ENCODE measurements at regions not wholly inside any gene's neighbourhood (a gene's known extent, or its start where the extent isn't known, plus 50 kb on each side); places are given as distances from the start of the nearest gene placed in this dataset.

DNA sequence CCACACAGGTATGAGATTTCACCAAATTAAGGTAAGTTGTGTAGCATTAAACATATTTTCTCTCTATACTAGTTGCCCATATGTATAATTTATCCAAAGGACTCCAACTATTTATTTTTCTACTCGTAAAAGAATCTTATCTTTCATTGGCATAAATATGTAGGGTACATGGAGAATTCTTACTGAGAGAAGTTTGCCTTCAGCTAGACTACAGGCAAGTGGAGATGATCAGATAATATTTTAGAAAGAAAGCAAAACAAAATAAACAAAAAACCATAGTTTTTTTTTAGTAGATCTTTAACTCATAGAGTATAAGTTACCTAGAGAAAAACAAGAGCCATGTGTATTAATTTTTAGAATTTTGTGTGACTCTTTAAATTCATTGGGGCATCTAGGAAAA lies 743.1 kb upstream of the ARRDC3 start (continued):
- TF ChIP-seq, protein P1, sequence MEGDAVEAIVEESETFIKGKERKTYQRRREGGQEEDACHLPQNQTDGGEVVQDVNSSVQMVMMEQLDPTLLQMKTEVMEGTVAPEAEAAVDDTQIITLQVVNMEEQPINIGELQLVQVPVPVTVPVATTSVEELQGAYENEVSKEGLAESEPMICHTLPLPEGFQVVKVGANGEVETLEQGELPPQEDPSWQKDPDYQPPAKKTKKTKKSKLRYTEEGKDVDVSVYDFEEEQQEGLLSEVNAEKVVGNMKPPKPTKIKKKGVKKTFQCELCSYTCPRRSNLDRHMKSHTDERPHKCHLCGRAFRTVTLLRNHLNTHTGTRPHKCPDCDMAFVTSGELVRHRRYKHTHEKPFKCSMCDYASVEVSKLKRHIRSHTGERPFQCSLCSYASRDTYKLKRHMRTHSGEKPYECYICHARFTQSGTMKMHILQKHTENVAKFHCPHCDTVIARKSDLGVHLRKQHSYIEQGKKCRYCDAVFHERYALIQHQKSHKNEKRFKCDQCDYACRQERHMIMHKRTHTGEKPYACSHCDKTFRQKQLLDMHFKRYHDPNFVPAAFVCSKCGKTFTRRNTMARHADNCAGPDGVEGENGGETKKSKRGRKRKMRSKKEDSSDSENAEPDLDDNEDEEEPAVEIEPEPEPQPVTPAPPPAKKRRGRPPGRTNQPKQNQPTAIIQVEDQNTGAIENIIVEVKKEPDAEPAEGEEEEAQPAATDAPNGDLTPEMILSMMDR (conservative IDR thresholded peaks at IDR 0.05; ENCODE audit: low read depth in 2 of 2): no peak
- TF ChIP-seq ZNF114 (CRISPR knock-in tag; IDR thresholded peaks at IDR 0.05): no peak
- no peak for TF ChIP-seq CREB1 (CRISPR knock-in tag; IDR thresholded peaks at IDR 0.05; ENCODE audit: low read depth)

DNA sequence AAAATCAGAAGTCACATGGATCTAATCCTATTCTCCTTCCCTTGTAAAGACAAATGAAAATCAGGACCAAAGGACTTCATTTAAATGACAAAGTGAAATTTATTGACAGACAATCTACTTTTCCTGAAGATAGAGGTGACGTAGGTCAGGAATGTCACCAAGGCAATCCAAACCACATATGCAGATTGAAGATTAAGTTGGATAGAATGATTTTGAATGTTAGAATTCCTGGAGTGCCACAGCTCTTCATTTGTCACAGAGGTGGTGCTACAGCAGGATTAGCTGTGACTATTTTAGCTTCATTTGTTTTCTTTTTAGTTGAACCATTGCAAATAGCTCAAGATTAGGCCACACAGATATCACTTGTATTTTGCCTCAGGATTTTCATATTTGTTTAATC lies 736.0 kb upstream of the ARRDC3 start:
- no peaks in the 10 kb centered on the region for H3K27me3 Mint-ChIP-seq (ENCODE audit: insufficient read depth, low read depth, poor library complexity)
- Histone ChIP-seq H3K27me3 (ENCODE audit: insufficient read depth) (no peaks in the 10 kb centered on the region), H4K20me1 (replicated peaks; ENCODE audit: insufficient read depth) (no peaks in the 10 kb centered on the region), H3K4me1 (ENCODE audit: insufficient read depth) (no peaks in the 10 kb centered on the region), H3K27ac (ENCODE audit: low read depth) (no peak overlapping the region), H3K79me2 (replicated peaks; ENCODE audit: insufficient read depth) (no peaks in the 10 kb centered on the region), H2AFZ (no peak overlapping the region), H3K36me3 (ENCODE audit: insufficient read depth) (no peaks in the 10 kb centered on the region), H3K4me3 (no peak overlapping the region), H3K4me2 (no peak overlapping the region), H3F3A (replicated peaks; ENCODE audit: low read depth) (no peaks in the 10 kb centered on the region), H3K9me2 (ENCODE audit: insufficient read depth) (no peaks in the 10 kb centered on the region)
- no peaks in the 10 kb centered on the region for H3K9me3 Mint-ChIP-seq
- ATAC-seq: peak; percentile 26; the same call in 1 of the 3 replicates
- peak; percentile 48 for DNase-seq (ENCODE audit: low spot score)
- no peak overlapping the region; the same call in 1 of the 2 replicates for H3K27ac Mint-ChIP-seq
- no peak overlapping the region for H3K4me3 Mint-ChIP-seq
- no peaks in the 10 kb centered on the region for H3K36me3 Mint-ChIP-seq (ENCODE audit: low read depth)
- peaks cover 8% of the 10 kb centered on the region for H3K4me1 Mint-ChIP-seq
- no peak for TF ChIP-seq ZNF331 (CRISPR knock-in tag; IDR thresholded peaks at IDR 0.05; ENCODE audit: low read depth)
- no peak for TF ChIP-seq ZNF114 (CRISPR knock-in tag; IDR thresholded peaks at IDR 0.05)
- TF ChIP-seq EZH2 (IDR thresholded peaks at IDR 0.05; ENCODE audit: low read depth, unreplicated experiment): no peak
- TF ChIP-seq STAT1 (IDR thresholded peaks at IDR 0.05; ENCODE audit: unreplicated experiment): no peak
- TF ChIP-seq, protein P2, sequence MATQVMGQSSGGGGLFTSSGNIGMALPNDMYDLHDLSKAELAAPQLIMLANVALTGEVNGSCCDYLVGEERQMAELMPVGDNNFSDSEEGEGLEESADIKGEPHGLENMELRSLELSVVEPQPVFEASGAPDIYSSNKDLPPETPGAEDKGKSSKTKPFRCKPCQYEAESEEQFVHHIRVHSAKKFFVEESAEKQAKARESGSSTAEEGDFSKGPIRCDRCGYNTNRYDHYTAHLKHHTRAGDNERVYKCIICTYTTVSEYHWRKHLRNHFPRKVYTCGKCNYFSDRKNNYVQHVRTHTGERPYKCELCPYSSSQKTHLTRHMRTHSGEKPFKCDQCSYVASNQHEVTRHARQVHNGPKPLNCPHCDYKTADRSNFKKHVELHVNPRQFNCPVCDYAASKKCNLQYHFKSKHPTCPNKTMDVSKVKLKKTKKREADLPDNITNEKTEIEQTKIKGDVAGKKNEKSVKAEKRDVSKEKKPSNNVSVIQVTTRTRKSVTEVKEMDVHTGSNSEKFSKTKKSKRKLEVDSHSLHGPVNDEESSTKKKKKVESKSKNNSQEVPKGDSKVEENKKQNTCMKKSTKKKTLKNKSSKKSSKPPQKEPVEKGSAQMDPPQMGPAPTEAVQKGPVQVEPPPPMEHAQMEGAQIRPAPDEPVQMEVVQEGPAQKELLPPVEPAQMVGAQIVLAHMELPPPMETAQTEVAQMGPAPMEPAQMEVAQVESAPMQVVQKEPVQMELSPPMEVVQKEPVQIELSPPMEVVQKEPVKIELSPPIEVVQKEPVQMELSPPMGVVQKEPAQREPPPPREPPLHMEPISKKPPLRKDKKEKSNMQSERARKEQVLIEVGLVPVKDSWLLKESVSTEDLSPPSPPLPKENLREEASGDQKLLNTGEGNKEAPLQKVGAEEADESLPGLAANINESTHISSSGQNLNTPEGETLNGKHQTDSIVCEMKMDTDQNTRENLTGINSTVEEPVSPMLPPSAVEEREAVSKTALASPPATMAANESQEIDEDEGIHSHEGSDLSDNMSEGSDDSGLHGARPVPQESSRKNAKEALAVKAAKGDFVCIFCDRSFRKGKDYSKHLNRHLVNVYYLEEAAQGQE (IDR thresholded peaks at IDR 0.05; ENCODE audit: unreplicated experiment): no peak
- no peak for TF ChIP-seq POLR2AphosphoS5 (IDR thresholded peaks at IDR 0.05; ENCODE audit: low read depth)
- TF ChIP-seq CREB1 (CRISPR knock-in tag; IDR thresholded peaks at IDR 0.05; ENCODE audit: low read depth): no peak
- TF ChIP-seq, protein P3, sequence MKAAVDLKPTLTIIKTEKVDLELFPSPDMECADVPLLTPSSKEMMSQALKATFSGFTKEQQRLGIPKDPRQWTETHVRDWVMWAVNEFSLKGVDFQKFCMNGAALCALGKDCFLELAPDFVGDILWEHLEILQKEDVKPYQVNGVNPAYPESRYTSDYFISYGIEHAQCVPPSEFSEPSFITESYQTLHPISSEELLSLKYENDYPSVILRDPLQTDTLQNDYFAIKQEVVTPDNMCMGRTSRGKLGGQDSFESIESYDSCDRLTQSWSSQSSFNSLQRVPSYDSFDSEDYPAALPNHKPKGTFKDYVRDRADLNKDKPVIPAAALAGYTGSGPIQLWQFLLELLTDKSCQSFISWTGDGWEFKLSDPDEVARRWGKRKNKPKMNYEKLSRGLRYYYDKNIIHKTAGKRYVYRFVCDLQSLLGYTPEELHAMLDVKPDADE (IDR thresholded peaks at IDR 0.05): no peak
- no peak for TF ChIP-seq NANOG (IDR thresholded peaks at IDR 0.05; ENCODE audit: borderline replicate concordance)
- no peak for TF ChIP-seq EZH2phosphoT487 (IDR thresholded peaks at IDR 0.05; ENCODE audit: unreplicated experiment)
- no peak for TF ChIP-seq JUNB (IDR thresholded peaks at IDR 0.05; ENCODE audit: unreplicated experiment)
- TF ChIP-seq, protein P4, sequence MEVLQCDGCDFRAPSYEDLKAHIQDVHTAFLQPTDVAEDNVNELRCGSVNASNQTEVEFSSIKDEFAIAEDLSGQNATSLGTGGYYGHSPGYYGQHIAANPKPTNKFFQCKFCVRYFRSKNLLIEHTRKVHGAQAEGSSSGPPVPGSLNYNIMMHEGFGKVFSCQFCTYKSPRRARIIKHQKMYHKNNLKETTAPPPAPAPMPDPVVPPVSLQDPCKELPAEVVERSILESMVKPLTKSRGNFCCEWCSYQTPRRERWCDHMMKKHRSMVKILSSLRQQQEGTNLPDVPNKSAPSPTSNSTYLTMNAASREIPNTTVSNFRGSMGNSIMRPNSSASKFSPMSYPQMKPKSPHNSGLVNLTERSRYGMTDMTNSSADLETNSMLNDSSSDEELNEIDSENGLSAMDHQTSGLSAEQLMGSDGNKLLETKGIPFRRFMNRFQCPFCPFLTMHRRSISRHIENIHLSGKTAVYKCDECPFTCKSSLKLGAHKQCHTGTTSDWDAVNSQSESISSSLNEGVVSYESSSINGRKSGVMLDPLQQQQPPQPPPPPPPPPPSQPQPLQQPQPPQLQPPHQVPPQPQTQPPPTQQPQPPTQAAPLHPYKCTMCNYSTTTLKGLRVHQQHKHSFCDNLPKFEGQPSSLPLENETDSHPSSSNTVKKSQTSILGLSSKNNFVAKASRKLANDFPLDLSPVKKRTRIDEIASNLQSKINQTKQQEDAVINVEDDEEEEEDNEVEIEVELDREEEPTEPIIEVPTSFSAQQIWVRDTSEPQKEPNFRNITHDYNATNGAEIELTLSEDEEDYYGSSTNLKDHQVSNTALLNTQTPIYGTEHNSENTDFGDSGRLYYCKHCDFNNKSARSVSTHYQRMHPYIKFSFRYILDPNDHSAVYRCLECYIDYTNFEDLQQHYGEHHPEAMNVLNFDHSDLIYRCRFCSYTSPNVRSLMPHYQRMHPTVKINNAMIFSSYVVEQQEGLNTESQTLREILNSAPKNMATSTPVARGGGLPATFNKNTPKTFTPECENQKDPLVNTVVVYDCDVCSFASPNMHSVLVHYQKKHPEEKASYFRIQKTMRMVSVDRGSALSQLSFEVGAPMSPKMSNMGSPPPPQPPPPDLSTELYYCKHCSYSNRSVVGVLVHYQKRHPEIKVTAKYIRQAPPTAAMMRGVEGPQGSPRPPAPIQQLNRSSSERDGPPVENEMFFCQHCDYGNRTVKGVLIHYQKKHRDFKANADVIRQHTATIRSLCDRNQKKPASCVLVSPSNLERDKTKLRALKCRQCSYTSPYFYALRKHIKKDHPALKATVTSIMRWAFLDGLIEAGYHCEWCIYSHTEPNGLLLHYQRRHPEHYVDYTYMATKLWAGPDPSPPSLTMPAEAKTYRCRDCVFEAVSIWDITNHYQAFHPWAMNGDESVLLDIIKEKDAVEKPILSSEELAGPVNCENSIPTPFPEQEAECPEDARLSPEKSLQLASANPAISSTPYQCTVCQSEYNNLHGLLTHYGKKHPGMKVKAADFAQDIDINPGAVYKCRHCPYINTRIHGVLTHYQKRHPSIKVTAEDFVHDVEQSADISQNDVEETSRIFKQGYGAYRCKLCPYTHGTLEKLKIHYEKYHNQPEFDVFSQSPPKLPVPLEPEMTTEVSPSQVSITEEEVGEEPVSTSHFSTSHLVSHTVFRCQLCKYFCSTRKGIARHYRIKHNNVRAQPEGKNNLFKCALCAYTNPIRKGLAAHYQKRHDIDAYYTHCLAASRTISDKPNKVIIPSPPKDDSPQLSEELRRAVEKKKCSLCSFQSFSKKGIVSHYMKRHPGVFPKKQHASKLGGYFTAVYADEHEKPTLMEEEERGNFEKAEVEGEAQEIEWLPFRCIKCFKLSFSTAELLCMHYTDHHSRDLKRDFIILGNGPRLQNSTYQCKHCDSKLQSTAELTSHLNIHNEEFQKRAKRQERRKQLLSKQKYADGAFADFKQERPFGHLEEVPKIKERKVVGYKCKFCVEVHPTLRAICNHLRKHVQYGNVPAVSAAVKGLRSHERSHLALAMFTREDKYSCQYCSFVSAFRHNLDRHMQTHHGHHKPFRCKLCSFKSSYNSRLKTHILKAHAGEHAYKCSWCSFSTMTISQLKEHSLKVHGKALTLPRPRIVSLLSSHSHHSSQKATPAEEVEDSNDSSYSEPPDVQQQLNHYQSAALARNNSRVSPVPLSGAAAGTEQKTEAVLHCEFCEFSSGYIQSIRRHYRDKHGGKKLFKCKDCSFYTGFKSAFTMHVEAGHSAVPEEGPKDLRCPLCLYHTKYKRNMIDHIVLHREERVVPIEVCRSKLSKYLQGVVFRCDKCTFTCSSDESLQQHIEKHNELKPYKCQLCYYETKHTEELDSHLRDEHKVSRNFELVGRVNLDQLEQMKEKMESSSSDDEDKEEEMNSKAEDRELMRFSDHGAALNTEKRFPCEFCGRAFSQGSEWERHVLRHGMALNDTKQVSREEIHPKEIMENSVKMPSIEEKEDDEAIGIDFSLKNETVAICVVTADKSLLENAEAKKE (CRISPR knock-in tag; IDR thresholded peaks at IDR 0.05): no peak

All from GM23338 (cell line).